Adrenal gland (tissue), 5 donors: ENCODE measurements at regions not wholly inside any gene's neighbourhood (a gene's known extent, or its start where the extent isn't known, plus 50 kb on each side); places are given as distances from the start of the nearest gene placed in this dataset.

Experiments
- CTCF ChIP-seq, 6 experiments: fragments of 450-650 bp in 4 of 6; fragments of 200-600 bp in 2 of 6; sonication (generic) in 1 of 6; IDR thresholded peaks; 1 replicate in 5 of 6; 2 replicates in 1 of 6; pipeline versions ENCODE4 v1.5.1 to v1.8.0; 2016 to 2021; ENCODE audit warnings: antibody characterized with exemption in 6 of 6, mild to moderate bottlenecking in 2 of 6, moderate library complexity in 1 of 6
- POLR2A ChIP-seq, 2 donors: fragments of 450-650 bp; IDR thresholded peaks; one replicate each; pipeline ENCODE4 v1.6.1; 2017; ENCODE audit warnings: antibody characterized with exemption in 2 of 2, mild to moderate bottlenecking in 2 of 2, moderate library complexity in 1 of 2
- donor health status: DM: no; HTN: no; CAD: no.

- TF ChIP-seq CTCF (IDR thresholded peaks at IDR 0.05) (no peak), POLR2A (IDR thresholded peaks at IDR 0.05) (no peak)
These were observed 100.9 kb downstream of the TSN start for GRCh38 chr2:121856360-121856759.
